Activated naive CD4-positive, alpha-beta T cell (primary cell): ENCODE measurements at regions not wholly inside any gene's neighbourhood (a gene's known extent, or its start where the extent isn't known, plus 50 kb on each side); places are given as distances from the start of the nearest gene placed in this dataset.
A peak's percentile ranks its signal among the peaks of the same experiment; 100 is the strongest.
"Not testable (repeated sequence)": the region's sequence is repeated elsewhere in the genome, so short reads cannot be mapped to it uniquely, and the experiment has no call there.

Experiments
- DNase-seq, 4 experiments: peaks; one replicate each; lab custom pipeline; 2025; lab: John Stamatoyannopoulos, UW

DNA sequence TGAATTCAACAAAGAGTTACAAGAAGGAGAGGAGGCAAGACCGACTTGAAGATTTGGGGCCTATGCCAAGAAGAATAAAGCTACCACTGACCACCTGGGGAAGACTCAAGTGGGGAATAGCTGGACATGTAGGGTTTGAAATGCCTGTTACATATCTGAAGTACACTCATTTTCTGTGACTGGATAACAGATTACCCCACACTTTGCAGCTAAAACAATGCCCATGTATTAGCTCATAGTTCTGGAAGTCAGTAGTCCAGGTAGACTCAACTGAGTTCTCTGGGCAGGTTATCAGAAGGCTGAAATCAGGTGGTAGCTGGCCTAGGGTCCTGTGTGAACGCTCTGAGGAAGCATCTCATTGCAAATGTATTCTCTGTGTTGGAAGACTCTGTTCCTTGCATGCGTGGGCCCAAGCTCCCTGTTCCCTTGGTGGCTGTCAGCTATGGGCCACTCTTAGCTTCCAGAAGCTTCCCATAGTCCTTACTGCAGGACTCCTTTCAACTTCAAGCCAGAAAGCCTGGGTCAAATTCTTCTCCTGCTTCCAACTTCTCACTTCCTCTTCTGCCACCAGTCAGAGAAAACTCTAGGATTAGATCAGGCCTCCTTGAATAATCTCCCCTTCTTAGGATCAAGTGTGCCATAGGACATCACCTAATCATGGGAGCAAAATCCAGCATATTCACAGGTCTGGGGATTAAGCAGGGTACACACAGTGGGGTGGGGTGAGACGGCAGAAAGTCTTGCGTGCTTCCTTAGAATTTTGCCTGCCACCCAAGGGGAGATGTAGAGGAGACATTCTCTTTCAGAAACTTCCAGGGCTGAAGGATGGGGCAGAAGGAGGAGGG lies 187.8 kb downstream of the SHQ1 start:
- no peak for DNase-seq

DNA sequence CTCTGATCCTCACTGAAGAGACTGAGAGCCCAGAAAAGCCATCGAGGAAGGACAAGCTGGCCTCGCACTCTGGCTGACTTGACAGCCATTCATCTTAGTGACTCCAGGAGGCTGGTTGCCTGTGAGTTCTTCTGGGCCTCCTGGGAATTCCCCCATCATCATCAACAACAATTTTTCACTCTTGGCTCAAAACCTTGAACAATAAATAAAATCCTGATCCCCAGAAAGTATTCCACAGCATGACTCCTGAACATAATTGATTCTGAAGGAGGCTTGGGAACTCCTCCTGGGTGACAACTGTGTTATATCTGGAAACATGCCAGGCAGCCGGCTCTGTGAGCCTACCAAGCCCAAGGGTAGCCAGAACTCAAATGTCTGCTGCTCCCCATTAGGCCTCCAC lies 188.6 kb downstream of the SHQ1 start:
- no peak for DNase-seq

- DNase-seq, result no peak
These were observed 189.1 kb downstream of the SHQ1 start for GRCh38 chr3:72659188-72659587.

DNA sequence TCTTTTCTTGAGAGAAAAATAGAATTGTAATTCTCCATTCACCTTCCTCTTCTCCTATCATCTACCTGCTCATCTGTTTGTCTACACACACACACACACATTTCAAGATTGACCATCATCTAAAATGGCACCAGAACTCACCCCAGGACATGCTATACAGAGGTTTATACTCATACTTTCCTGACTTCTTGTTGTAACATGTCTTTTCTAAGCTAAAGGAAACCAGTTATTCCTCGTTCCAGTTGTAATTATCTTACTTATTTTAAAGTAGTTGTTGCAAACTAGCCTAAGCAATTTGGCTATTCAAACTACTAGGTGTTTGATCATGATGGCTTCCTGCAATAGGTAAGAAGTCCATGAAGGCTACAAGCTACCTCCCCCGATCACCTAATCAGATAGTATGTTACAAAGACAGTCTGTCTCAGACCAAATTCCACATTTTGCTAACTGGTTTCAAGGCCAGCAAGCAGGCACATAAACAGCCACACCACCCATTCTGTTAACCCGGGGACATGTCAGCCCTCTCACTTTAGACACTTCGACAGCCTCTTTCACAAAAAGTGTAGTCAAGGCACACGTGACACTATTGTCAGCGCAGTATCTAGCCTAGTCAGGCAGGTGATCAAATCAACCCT lies 189.7 kb downstream of the SHQ1 start:
- DNase-seq, result no peak

GRCh38 chr3:72657666-72658065 lies 190.6 kb downstream of the SHQ1 start:
- DNase-seq, result peak in 2 of 4 experiments; percentile 19 to 52

- DNase-seq, result no peak
These were observed 192.5 kb downstream of the SHQ1 start for GRCh38 chr3:72655723-72656122.

DNA sequence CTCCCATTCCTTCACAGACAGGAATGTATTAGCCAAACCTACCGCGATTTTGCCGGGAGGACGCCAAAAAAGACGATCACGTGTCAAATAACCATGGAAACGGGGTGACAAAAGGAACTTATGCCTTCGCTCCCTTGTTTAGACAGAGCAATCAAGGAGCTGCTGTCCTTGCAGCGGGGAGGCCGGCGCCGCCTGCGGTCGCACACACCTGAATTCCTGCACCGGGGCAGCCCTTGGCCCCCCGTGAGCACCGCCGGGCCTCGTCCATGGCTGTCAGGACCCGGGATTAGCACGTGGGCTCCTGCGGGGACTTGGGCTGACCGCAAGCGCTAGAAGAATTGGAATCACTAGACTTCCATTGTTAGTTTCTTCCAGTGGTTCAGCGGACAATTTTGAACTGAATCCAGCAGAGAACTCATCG lies 193.1 kb downstream of the SHQ1 start:
- DNase-seq, result no peak

- DNase-seq, result no peak
These were observed 195.8 kb downstream of the SHQ1 start for GRCh38 chr3:72652395-72652794.

DNA sequence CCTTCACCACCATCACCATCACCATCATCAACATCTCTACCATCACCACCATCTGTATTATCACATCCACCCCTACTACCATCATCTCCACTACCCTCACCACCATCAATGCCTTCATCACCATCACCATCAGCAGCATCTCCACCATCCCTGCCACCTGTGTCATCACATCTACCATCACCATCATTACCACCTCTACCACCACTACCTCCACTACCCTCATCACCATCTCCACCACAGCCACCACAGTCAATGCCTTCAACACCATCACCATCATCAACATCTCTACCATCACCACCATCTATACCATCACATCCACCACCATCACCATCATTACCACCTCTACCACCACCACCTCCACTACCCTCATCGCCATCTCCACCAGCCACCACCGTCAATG lies 196.7 kb downstream of the SHQ1 start:
- DNase-seq, result no peak

- DNase-seq, result no peak
These were observed 202.0 kb downstream of the SHQ1 start for GRCh38 chr3:72646263-72646662.

- DNase-seq, result not testable (repeated sequence)
These were observed 204.6 kb downstream of the SHQ1 start for GRCh38 chr3:72643635-72644034.

DNA sequence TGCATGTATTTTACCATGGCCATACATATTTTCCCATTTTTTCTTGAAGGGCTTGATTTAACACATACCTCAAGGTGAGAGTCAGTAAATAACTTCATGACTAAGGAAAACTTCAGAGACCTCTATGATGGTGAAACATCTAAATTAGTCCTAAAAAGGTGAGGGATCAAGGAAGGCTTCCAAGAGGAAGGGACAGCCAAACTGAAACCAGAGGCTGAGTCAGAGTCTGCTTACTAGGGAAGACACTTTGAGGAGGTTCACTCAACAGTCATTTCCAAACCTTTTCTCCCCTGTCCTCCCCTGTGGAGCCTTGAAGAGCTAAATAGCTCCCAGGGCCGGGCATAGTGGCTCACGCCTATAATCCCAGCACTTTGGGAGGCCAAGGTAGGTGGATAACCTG lies 206.6 kb downstream of the SHQ1 start:
- no peak for DNase-seq

GRCh38 chr3:72641072-72641471 lies 207.2 kb downstream of the SHQ1 start:
- DNase-seq, result no peak

DNA sequence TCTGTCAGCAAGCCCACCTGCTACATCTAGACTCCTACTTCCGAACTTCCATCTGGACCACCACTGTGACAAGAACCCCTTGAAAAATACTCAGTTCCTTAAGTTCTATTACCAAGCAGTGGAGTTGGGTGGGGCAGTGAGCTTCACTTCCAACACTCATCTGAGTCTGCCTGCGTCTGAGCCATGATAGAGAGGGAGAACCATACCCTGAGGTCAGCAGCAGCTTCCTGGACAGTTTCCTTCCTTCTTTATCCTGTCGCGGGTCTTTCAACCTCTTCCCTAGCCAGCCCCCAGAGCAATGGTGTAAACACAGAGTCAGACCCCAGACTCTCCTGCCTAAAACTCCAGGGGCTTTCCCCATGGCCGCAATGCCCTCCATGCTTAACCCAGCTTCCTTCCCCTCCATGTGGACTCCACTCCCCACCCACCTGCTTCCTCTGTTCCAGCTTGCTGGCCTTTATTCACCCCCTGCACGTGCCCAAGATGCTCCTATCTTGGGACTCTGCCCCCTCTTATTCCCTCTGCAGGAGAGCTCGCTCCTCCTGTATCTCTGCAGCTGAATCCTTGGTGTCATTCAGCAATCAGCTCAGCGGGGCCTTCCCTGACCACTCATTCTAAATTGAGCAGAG lies 211.2 kb downstream of the SHQ1 start:
- no peak for DNase-seq

GRCh38 chr3:72635551-72635950 lies 212.7 kb downstream of the SHQ1 start:
- DNase-seq, result no peak

DNA sequence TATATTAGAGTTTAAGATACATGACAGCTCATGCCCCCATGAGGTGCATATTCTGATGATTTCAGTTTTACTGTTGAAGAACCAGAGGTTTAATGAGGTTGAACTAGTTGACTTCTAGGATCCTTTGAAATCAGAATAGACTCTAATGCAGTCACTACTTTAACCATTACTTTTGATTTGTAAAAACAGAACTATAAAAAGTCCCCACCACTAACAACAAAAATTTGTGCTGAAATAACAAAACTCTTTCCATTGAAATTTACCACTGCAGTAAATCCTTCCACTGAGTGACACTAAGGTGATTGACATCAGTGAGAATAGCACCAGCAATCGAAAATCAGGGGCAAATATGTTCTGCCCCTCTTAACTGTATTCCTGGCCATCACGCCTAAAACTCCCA lies 214.1 kb downstream of the SHQ1 start:
- DNase-seq, result no peak

- DNase-seq, result no peak
These were observed 214.7 kb downstream of the SHQ1 start for GRCh38 chr3:72633534-72633933.

GRCh38 chr3:72633121-72633520 lies 215.1 kb downstream of the SHQ1 start:
- no peak for DNase-seq

DNA sequence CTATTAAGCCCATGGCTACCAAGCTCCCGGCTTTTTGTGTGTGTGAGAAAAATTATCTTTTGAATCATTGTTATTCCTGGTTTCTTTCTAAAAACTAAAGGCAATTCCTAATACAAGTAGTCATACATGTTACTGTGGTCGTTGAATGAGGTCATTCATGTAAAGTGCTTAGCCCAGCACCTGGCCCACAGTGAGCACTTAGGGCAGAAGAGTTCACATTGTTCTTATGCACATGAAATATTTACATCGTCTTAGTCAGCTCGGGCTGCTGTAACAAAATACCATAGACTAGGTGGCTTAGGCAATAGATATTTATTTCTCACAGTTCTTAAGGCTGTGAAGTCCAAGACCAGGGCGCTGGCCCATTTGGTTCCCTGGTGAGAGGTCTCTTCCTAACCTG lies 216.1 kb downstream of the SHQ1 start:
- DNase-seq, result no peak

GRCh38 chr3:72630969-72631344 lies 217.3 kb downstream of the SHQ1 start:
- no peak for DNase-seq

GRCh38 chr3:72630327-72630968 lies 217.8 kb downstream of the SHQ1 start:
- no peak for DNase-seq

GRCh38 chr3:72629191-72629631 lies 219.0 kb downstream of the SHQ1 start:
- no peak for DNase-seq

- DNase-seq, result no peak
These were observed 220.2 kb downstream of the SHQ1 start for GRCh38 chr3:72628065-72628464.
